K562 (cell line): ENCODE measurements at regions not wholly inside any gene's neighbourhood (a gene's known extent, or its start where the extent isn't known, plus 50 kb on each side); places are given as distances from the start of the nearest gene placed in this dataset.

Experiments
- CREBBP ChIP-seq: IDR thresholded peaks from one replicate; pipeline ENCODE4 v1.6.1; 2012; ENCODE audit warnings: low read depth, mild to moderate bottlenecking, control low read depth, inconsistent platforms, low read length
- MEF2D ChIP-seq: conservative IDR thresholded peaks from 2 replicates; pipeline ENCODE4 v1.6.1; 2016; ENCODE audit warnings: low read depth, missing genetic modification characterization, missing compliant biosample characterization
- NR3C1 ChIP-seq: sonication (generic); formaldehyde crosslinking; IDR thresholded peaks from 2 replicates; pipeline ENCODE4 v1.8.1; 2022; ENCODE audit warnings: missing genetic modification reagents
- PHB ChIP-seq: fragments of 250-450 bp; sonication (Bioruptor Pico); IDR thresholded peaks from 2 replicates; pipeline ENCODE4 v1.5.0; 2021
- TGIF2 ChIP-seq: sonication (generic); formaldehyde crosslinking; IDR thresholded peaks from 2 replicates; pipeline ENCODE4 v1.8.1; 2022; ENCODE audit warnings: mild to moderate bottlenecking, missing genetic modification reagents, moderate library complexity
- ZNF23 ChIP-seq: fragments of 250-450 bp; sonication (Bioruptor Pico); IDR thresholded peaks from 2 replicates; pipeline ENCODE4 v1.4.0; 2020; ENCODE audit warnings: mild to moderate bottlenecking
- ZNF324 ChIP-seq: fragments of 250-450 bp; sonication (Bioruptor Pico); IDR thresholded peaks from 2 replicates; pipeline ENCODE4 v1.4.0; 2020; ENCODE audit warnings: mild to moderate bottlenecking
- TF ChIP-seq, protein P1 (sequence below): fragments of 150-350 bp; IDR thresholded peaks from 2 replicates; pipeline ENCODE4 v1.6.1; 2014; ENCODE audit warnings: low read depth, mild to moderate bottlenecking, low read length, borderline replicate concordance
- TF ChIP-seq, protein P2 (sequence below): fragments of 250-450 bp; sonication (Bioruptor Pico); IDR thresholded peaks from 2 replicates; pipeline ENCODE4 v1.5.0; 2020; ENCODE audit warnings: mild to moderate bottlenecking
- TF ChIP-seq, protein P3 (sequence below): fragments of 200-600 bp; sonication (generic); IDR thresholded peaks from one replicate; pipeline ENCODE4 v1.6.1; 2012; ENCODE audit warnings: mild to moderate bottlenecking, low read depth, low read length, inconsistent platforms

DNA sequence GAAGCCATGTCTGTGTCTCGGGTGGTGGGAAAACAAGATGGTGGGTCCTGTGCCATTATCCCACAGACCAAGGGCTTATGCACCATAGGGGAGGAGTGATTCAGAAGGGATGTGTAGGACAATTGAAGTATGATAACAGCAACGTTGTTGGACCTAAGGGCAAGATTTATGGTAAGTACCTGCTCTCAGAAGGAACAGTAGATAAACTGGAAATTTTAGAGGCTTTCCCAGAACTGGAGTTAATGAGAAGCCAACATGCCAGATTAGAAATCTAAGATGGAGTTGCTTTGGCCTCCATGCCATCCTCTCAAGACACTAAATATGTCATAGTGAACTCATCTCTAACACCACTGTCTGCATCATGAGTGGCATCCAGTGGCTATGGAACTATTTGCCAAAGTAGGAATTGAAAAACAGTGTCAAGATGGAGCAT is 84.7 kb upstream of the MYLIP start (continued):
- TF ChIP-seq NR3C1 (CRISPR knock-in tag) (no peak), ZNF324 (CRISPR knock-in tag) (0 out of 2 replicates have a peak, but pooled peaks have one; percentile 33), PHB (CRISPR knock-in tag) (no peak), MEF2D (tag) (peak; percentile 84), TGIF2 (CRISPR knock-in tag) (no peak), ZNF23 (CRISPR knock-in tag) (peak; percentile 50; the same call in 1 of the 2 replicates), CREBBP (no peak)
- TF ChIP-seq, protein P1, sequence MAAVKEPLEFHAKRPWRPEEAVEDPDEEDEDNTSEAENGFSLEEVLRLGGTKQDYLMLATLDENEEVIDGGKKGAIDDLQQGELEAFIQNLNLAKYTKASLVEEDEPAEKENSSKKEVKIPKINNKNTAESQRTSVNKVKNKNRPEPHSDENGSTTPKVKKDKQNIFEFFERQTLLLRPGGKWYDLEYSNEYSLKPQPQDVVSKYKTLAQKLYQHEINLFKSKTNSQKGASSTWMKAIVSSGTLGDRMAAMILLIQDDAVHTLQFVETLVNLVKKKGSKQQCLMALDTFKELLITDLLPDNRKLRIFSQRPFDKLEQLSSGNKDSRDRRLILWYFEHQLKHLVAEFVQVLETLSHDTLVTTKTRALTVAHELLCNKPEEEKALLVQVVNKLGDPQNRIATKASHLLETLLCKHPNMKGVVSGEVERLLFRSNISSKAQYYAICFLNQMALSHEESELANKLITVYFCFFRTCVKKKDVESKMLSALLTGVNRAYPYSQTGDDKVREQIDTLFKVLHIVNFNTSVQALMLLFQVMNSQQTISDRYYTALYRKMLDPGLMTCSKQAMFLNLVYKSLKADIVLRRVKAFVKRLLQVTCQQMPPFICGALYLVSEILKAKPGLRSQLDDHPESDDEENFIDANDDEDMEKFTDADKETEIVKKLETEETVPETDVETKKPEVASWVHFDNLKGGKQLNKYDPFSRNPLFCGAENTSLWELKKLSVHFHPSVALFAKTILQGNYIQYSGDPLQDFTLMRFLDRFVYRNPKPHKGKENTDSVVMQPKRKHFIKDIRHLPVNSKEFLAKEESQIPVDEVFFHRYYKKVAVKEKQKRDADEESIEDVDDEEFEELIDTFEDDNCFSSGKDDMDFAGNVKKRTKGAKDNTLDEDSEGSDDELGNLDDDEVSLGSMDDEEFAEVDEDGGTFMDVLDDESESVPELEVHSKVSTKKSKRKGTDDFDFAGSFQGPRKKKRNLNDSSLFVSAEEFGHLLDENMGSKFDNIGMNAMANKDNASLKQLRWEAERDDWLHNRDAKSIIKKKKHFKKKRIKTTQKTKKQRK, result no peak
- TF ChIP-seq, protein P2, sequence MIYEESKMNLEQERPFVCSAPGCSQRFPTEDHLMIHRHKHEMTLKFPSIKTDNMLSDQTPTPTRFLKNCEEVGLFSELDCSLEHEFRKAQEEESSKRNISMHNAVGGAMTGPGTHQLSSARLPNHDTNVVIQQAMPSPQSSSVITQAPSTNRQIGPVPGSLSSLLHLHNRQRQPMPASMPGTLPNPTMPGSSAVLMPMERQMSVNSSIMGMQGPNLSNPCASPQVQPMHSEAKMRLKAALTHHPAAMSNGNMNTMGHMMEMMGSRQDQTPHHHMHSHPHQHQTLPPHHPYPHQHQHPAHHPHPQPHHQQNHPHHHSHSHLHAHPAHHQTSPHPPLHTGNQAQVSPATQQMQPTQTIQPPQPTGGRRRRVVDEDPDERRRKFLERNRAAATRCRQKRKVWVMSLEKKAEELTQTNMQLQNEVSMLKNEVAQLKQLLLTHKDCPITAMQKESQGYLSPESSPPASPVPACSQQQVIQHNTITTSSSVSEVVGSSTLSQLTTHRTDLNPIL (CRISPR knock-in tag), result no peak
- TF ChIP-seq, protein P3, sequence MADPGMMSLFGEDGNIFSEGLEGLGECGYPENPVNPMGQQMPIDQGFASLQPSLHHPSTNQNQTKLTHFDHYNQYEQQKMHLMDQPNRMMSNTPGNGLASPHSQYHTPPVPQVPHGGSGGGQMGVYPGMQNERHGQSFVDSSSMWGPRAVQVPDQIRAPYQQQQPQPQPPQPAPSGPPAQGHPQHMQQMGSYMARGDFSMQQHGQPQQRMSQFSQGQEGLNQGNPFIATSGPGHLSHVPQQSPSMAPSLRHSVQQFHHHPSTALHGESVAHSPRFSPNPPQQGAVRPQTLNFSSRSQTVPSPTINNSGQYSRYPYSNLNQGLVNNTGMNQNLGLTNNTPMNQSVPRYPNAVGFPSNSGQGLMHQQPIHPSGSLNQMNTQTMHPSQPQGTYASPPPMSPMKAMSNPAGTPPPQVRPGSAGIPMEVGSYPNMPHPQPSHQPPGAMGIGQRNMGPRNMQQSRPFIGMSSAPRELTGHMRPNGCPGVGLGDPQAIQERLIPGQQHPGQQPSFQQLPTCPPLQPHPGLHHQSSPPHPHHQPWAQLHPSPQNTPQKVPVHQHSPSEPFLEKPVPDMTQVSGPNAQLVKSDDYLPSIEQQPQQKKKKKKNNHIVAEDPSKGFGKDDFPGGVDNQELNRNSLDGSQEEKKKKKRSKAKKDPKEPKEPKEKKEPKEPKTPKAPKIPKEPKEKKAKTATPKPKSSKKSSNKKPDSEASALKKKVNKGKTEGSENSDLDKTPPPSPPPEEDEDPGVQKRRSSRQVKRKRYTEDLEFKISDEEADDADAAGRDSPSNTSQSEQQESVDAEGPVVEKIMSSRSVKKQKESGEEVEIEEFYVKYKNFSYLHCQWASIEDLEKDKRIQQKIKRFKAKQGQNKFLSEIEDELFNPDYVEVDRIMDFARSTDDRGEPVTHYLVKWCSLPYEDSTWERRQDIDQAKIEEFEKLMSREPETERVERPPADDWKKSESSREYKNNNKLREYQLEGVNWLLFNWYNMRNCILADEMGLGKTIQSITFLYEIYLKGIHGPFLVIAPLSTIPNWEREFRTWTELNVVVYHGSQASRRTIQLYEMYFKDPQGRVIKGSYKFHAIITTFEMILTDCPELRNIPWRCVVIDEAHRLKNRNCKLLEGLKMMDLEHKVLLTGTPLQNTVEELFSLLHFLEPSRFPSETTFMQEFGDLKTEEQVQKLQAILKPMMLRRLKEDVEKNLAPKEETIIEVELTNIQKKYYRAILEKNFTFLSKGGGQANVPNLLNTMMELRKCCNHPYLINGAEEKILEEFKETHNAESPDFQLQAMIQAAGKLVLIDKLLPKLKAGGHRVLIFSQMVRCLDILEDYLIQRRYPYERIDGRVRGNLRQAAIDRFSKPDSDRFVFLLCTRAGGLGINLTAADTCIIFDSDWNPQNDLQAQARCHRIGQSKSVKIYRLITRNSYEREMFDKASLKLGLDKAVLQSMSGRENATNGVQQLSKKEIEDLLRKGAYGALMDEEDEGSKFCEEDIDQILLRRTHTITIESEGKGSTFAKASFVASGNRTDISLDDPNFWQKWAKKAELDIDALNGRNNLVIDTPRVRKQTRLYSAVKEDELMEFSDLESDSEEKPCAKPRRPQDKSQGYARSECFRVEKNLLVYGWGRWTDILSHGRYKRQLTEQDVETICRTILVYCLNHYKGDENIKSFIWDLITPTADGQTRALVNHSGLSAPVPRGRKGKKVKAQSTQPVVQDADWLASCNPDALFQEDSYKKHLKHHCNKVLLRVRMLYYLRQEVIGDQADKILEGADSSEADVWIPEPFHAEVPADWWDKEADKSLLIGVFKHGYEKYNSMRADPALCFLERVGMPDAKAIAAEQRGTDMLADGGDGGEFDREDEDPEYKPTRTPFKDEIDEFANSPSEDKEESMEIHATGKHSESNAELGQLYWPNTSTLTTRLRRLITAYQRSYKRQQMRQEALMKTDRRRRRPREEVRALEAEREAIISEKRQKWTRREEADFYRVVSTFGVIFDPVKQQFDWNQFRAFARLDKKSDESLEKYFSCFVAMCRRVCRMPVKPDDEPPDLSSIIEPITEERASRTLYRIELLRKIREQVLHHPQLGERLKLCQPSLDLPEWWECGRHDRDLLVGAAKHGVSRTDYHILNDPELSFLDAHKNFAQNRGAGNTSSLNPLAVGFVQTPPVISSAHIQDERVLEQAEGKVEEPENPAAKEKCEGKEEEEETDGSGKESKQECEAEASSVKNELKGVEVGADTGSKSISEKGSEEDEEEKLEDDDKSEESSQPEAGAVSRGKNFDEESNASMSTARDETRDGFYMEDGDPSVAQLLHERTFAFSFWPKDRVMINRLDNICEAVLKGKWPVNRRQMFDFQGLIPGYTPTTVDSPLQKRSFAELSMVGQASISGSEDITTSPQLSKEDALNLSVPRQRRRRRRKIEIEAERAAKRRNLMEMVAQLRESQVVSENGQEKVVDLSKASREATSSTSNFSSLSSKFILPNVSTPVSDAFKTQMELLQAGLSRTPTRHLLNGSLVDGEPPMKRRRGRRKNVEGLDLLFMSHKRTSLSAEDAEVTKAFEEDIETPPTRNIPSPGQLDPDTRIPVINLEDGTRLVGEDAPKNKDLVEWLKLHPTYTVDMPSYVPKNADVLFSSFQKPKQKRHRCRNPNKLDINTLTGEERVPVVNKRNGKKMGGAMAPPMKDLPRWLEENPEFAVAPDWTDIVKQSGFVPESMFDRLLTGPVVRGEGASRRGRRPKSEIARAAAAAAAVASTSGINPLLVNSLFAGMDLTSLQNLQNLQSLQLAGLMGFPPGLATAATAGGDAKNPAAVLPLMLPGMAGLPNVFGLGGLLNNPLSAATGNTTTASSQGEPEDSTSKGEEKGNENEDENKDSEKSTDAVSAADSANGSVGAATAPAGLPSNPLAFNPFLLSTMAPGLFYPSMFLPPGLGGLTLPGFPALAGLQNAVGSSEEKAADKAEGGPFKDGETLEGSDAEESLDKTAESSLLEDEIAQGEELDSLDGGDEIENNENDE, result no peak
